ENCODE measurements at regions not wholly inside any gene's neighbourhood (a gene's known extent, or its start where the extent isn't known, plus 50 kb on each side); places are given as distances from the start of the nearest gene placed in this dataset.

DNA sequence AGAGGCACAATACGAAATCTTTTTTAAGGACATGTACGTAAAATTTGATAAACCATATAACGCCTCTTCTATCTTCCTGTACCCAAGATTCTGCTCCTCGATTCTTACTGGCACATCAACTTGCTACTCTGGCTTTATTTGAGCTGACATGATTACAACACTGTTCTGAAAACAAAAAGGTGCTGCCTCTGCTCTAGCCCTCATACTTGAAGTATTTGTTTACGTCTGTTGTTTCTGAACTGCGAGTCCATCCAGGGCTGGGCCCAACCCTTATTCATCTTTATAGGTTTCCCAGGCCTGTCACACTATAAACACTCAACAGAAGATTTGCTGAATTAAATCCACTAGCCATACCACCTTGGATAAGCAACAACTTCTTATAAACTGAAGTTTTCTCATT is 96.2 kb upstream of the SVIL start:
- no peak for TF ChIP-seq POLR2A (IDR thresholded peaks at IDR 0.05)
- TF ChIP-seq, protein P1, sequence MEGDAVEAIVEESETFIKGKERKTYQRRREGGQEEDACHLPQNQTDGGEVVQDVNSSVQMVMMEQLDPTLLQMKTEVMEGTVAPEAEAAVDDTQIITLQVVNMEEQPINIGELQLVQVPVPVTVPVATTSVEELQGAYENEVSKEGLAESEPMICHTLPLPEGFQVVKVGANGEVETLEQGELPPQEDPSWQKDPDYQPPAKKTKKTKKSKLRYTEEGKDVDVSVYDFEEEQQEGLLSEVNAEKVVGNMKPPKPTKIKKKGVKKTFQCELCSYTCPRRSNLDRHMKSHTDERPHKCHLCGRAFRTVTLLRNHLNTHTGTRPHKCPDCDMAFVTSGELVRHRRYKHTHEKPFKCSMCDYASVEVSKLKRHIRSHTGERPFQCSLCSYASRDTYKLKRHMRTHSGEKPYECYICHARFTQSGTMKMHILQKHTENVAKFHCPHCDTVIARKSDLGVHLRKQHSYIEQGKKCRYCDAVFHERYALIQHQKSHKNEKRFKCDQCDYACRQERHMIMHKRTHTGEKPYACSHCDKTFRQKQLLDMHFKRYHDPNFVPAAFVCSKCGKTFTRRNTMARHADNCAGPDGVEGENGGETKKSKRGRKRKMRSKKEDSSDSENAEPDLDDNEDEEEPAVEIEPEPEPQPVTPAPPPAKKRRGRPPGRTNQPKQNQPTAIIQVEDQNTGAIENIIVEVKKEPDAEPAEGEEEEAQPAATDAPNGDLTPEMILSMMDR (IDR thresholded peaks at IDR 0.05) = no peak

All from adrenal gland (tissue), 5 donors.